ENCODE measurements at regions not wholly inside any gene's neighbourhood (a gene's known extent, or its start where the extent isn't known, plus 50 kb on each side); places are given as distances from the start of the nearest gene placed in this dataset.

- DNase-seq = no peak
Observed at GRCh38 chr15:70214276-70214675, 116.6 kb upstream of the TLE3 start.

- no peak for DNase-seq
Observed at GRCh38 chr15:70213794-70214193, 116.1 kb upstream of the TLE3 start.

GRCh38 chr15:70212963-70213315 is 115.2 kb upstream of the TLE3 start:
- DNase-seq = no peak

GRCh38 chr15:70212286-70212962 is 114.7 kb upstream of the TLE3 start:
- DNase-seq = no peak

GRCh38 chr15:70210528-70210927 is 112.8 kb upstream of the TLE3 start:
- DNase-seq = no peak

- no peak for DNase-seq
Observed at GRCh38 chr15:70210076-70210475, 112.4 kb upstream of the TLE3 start.

GRCh38 chr15:70209499-70209898 is 111.8 kb upstream of the TLE3 start:
- DNase-seq = no peak

GRCh38 chr15:70208332-70208731 is 110.6 kb upstream of the TLE3 start:
- no peak for DNase-seq

- no peak for DNase-seq
Observed at GRCh38 chr15:70206668-70207067, 109.0 kb upstream of the TLE3 start.

GRCh38 chr15:70204652-70205051 is 106.9 kb upstream of the TLE3 start:
- DNase-seq = no peak

- DNase-seq = no peak
Observed at GRCh38 chr15:70203981-70204560, 106.4 kb upstream of the TLE3 start.

- no peak for DNase-seq
Observed at GRCh38 chr15:70202756-70203155, 105.0 kb upstream of the TLE3 start.

GRCh38 chr15:70201425-70201775 is 103.7 kb upstream of the TLE3 start:
- DNase-seq = no peak

GRCh38 chr15:70200511-70201424 is 103.1 kb upstream of the TLE3 start:
- no peak for DNase-seq

GRCh38 chr15:70199540-70200410 is 102.1 kb upstream of the TLE3 start:
- no peak for DNase-seq

- no peak for DNase-seq
Observed at GRCh38 chr15:70199124-70199482, 101.4 kb upstream of the TLE3 start.

GRCh38 chr15:70198441-70199123 is 100.9 kb upstream of the TLE3 start:
- DNase-seq = no peak

- DNase-seq = no peak
Observed at GRCh38 chr15:70197945-70198361, 100.2 kb upstream of the TLE3 start.

GRCh38 chr15:70197318-70197944 is 99.7 kb upstream of the TLE3 start:
- DNase-seq = no peak

- DNase-seq = no peak
Observed at GRCh38 chr15:70196372-70197316, 98.9 kb upstream of the TLE3 start.
